Raji (cell line): ENCODE measurements at regions not wholly inside any gene's neighbourhood (a gene's known extent, or its start where the extent isn't known, plus 50 kb on each side); places are given as distances from the start of the nearest gene placed in this dataset.

ENCODE experiments used
- POLR2A ChIP-seq: IDR thresholded peaks from 2 replicates; pipeline ENCODE4 v1.6.1; 2011; ENCODE audit warnings: low read depth, low read length, control low read depth; ENCODE audit not compliant: insufficient read depth

GRCh38 chr5:68708156-68708841 lies 385.5 kb upstream of the SLC30A5 start:
- TF ChIP-seq POLR2A: no peak

- TF ChIP-seq POLR2A: no peak
Observed at GRCh38 chr5:68708842-68709170, 385.0 kb upstream of the SLC30A5 start.

GRCh38 chr5:68709239-68709638 lies 384.6 kb upstream of the SLC30A5 start:
- no peak for TF ChIP-seq POLR2A

- no peak for TF ChIP-seq POLR2A
Observed at GRCh38 chr5:68710514-68710913, 383.3 kb upstream of the SLC30A5 start.

- no peak for TF ChIP-seq POLR2A
Observed at GRCh38 chr5:68711293-68712200, 382.3 kb upstream of the SLC30A5 start.

- TF ChIP-seq POLR2A: no peak
Observed at GRCh38 chr5:68714810-68715209, 379.0 kb upstream of the SLC30A5 start.

GRCh38 chr5:68720884-68721610 lies 372.8 kb upstream of the SLC30A5 start:
- TF ChIP-seq POLR2A: no peak

GRCh38 chr5:68722357-68722756 lies 371.5 kb upstream of the SLC30A5 start:
- TF ChIP-seq POLR2A: no peak

- TF ChIP-seq POLR2A: no peak
Observed at GRCh38 chr5:68725905-68726683, 367.7 kb upstream of the SLC30A5 start.

GRCh38 chr5:68727931-68728330 lies 365.9 kb upstream of the SLC30A5 start:
- no peak for TF ChIP-seq POLR2A

- TF ChIP-seq POLR2A: no peak
Observed at GRCh38 chr5:68729678-68730077, 364.1 kb upstream of the SLC30A5 start.

GRCh38 chr5:68730220-68730978 lies 363.4 kb upstream of the SLC30A5 start:
- TF ChIP-seq POLR2A: no peak

GRCh38 chr5:68730979-68731654 lies 362.7 kb upstream of the SLC30A5 start:
- no peak for TF ChIP-seq POLR2A

- no peak for TF ChIP-seq POLR2A
Observed at GRCh38 chr5:68732251-68732650, 361.6 kb upstream of the SLC30A5 start.
